ENCODE measurements at regions not wholly inside any gene's neighbourhood (a gene's known extent, or its start where the extent isn't known, plus 50 kb on each side); places are given as distances from the start of the nearest gene placed in this dataset.
A peak's percentile ranks its signal among the peaks of the same experiment; 100 is the strongest.

- H3K9ac ChIP-seq (ENCODE audit: low read depth, low read length) = no peak overlapping the region
- ATAC-seq (ENCODE audit: insufficient read depth, low read depth) = peak; percentile 10; the same call in 1 of the 3 replicates
- H4K20me1 ChIP-seq (ENCODE audit: insufficient read depth, low read length) = no peaks in the 10 kb centered on the region
- H3K4me3 ChIP-seq (ENCODE audit: low read depth in 1 of 2, low read length in 2 of 2) = no peak overlapping the region
- no peaks in the 10 kb centered on the region for H3K79me2 ChIP-seq (ENCODE audit: insufficient read depth, low read length)
- peaks cover 31% of the 10 kb centered on the region for H3K4me1 ChIP-seq (ENCODE audit: insufficient read depth, low read length)
- no peaks in the 10 kb centered on the region for H3K36me3 ChIP-seq (ENCODE audit: insufficient read depth, low read length)
- no peak overlapping the region for H2AFZ ChIP-seq (ENCODE audit: low read depth, low read length)
- TF ChIP-seq EZH2 (IDR thresholded peaks at IDR 0.05; ENCODE audit: borderline replicate concordance, low read depth, low read length, severe bottlenecking) = no peak
- no peak for TF ChIP-seq CTCF (IDR thresholded peaks at IDR 0.05; ENCODE audit: borderline replicate concordance, extremely low read depth, low read length, poor library complexity, severe bottlenecking)
- peaks cover 12% of the 10 kb centered on the region for H3K9me3 ChIP-seq (ENCODE audit: insufficient read depth, low read length, severe bottlenecking)
- no peak overlapping the region for H3K4me2 ChIP-seq (ENCODE audit: insufficient read depth, low read length)
- H3K27ac ChIP-seq (ENCODE audit: low read length) = peak overlapping the region; percentile 65
- no peak for DNase-seq
- no peaks in the 10 kb centered on the region for H3K27me3 ChIP-seq (ENCODE audit: insufficient read depth, low read length, poor library complexity)
These were observed 161.2 kb downstream of the PSMG1 start for GRCh38 chr21:39022035-39022434.

DNA sequence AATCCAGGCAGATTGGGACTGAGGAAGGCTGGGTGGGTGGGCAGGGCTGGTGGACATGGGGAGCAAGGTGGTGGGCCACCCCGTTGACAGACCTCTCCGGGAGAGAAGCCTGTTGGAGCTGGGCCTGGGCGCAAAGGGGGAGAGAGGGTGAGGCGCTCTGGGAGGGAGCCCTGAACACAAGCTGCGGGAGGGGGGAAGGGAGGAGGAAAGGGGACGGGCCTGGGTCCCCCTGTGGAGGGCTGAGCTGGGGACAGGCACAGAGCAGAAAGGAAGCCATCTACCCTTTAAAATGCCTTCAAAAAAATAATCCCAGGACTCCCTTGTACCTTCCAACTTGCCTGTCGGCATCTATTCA lies 161.8 kb downstream of the PSMG1 start:
- no peak overlapping the region for H3K4me3 ChIP-seq (ENCODE audit: low read depth in 1 of 2, low read length in 2 of 2)
- H3K79me2 ChIP-seq (ENCODE audit: insufficient read depth, low read length) = no peaks in the 10 kb centered on the region
- H3K27ac ChIP-seq (ENCODE audit: low read length) = peak overlapping the region; percentile 65; the same call in 1 of the 2 replicates
- no peak overlapping the region for H3K4me2 ChIP-seq (ENCODE audit: insufficient read depth, low read length)
- ATAC-seq (ENCODE audit: insufficient read depth, low read depth) (no peak), DNase-seq (no peak)
- no peaks in the 10 kb centered on the region for H4K20me1 ChIP-seq (ENCODE audit: insufficient read depth, low read length)
- peaks cover 37% of the 10 kb centered on the region for H3K4me1 ChIP-seq (ENCODE audit: insufficient read depth, low read length)
- H3K9ac ChIP-seq (ENCODE audit: low read depth, low read length) = no peak overlapping the region
- no peak overlapping the region for H2AFZ ChIP-seq (ENCODE audit: low read depth, low read length)
- TF ChIP-seq CTCF (IDR thresholded peaks at IDR 0.05; ENCODE audit: borderline replicate concordance, extremely low read depth, low read length, poor library complexity, severe bottlenecking) (no peak), EZH2 (IDR thresholded peaks at IDR 0.05; ENCODE audit: borderline replicate concordance, low read depth, low read length, severe bottlenecking) (no peak)
- no peaks in the 10 kb centered on the region for H3K36me3 ChIP-seq (ENCODE audit: insufficient read depth, low read length)
- H3K9me3 ChIP-seq (ENCODE audit: insufficient read depth, low read length, severe bottlenecking) = peaks cover 12% of the 10 kb centered on the region
- H3K27me3 ChIP-seq (ENCODE audit: insufficient read depth, low read length, poor library complexity) = no peaks in the 10 kb centered on the region

- TF ChIP-seq EZH2 (IDR thresholded peaks at IDR 0.05; ENCODE audit: borderline replicate concordance, low read depth, low read length, severe bottlenecking) = no peak
- TF ChIP-seq CTCF (IDR thresholded peaks at IDR 0.05; ENCODE audit: borderline replicate concordance, extremely low read depth, low read length, poor library complexity, severe bottlenecking) = no peak
- Histone ChIP-seq H3K4me1 (ENCODE audit: insufficient read depth, low read length) (peaks cover 43% of the 10 kb centered on the region), H3K79me2 (ENCODE audit: insufficient read depth, low read length) (no peaks in the 10 kb centered on the region), H3K27ac (ENCODE audit: low read length) (peak overlapping the region; percentile 65), H3K36me3 (ENCODE audit: insufficient read depth, low read length) (no peaks in the 10 kb centered on the region), H3K4me3 (ENCODE audit: low read depth in 1 of 2, low read length in 2 of 2) (no peak overlapping the region), H3K9me3 (ENCODE audit: insufficient read depth, low read length, severe bottlenecking) (peaks cover 10% of the 10 kb centered on the region), H4K20me1 (ENCODE audit: insufficient read depth, low read length) (no peaks in the 10 kb centered on the region), H2AFZ (ENCODE audit: low read depth, low read length) (no peak overlapping the region), H3K9ac (ENCODE audit: low read depth, low read length) (no peak overlapping the region), H3K4me2 (ENCODE audit: insufficient read depth, low read length) (no peak overlapping the region), H3K27me3 (ENCODE audit: insufficient read depth, low read length, poor library complexity) (no peaks in the 10 kb centered on the region)
- ATAC-seq (ENCODE audit: insufficient read depth, low read depth) (no peak), DNase-seq (peak; percentile 35)
These were observed 162.3 kb downstream of the PSMG1 start for GRCh38 chr21:39020751-39021477.
